Activated CD4-positive, alpha-beta T cell treated with anti-CD3 and anti-CD28 coated beads for 36 hours (primary cell): ENCODE measurements at regions not wholly inside any gene's neighbourhood (a gene's known extent, or its start where the extent isn't known, plus 50 kb on each side); places are given as distances from the start of the nearest gene placed in this dataset.

ENCODE experiments used
- ATAC-seq: fragments of 200-7000 bp; cut with Tn5 transposase; one replicate; pipeline ENCODE4 v1.10.0; 2021; ENCODE audit warnings: mild to moderate bottlenecking, moderate library complexity
- CTCF ChIA-PET: fragments of 350-600 bp; sonication (Branson Sonifier 250); formaldehyde crosslinking; loops from one replicate; lab custom pipeline; 2021; ENCODE audit warnings: antibody characterized with exemption; lab: Charles Lee
- POLR2A ChIA-PET: fragments of 350-600 bp; sonication (Branson Sonifier 250); formaldehyde crosslinking; loops from one replicate; lab custom pipeline; 2021; ENCODE audit warnings: antibody characterized with exemption, inconsistent platforms; lab: Charles Lee
- DNase-seq: peaks from one replicate; pipeline ENCODE4 v3.0.0-alpha.2; 2020
- H3K27ac Mint-ChIP-seq: one replicate; pipeline ENCODE4 v1.8.0; 2021; ENCODE audit warnings: mixed read lengths
- H3K27me3 Mint-ChIP-seq: one replicate; pipeline ENCODE4 v1.8.0; 2021; ENCODE audit warnings: mixed read lengths
- H3K36me3 Mint-ChIP-seq: one replicate; pipeline ENCODE4 v1.8.0; 2021; ENCODE audit warnings: low read depth, mixed read lengths
- H3K4me1 Mint-ChIP-seq: one replicate; pipeline ENCODE4 v1.8.0; 2021; ENCODE audit warnings: mixed read lengths
- H3K4me3 Mint-ChIP-seq: one replicate; pipeline ENCODE4 v1.8.0; 2021; ENCODE audit warnings: mild to moderate bottlenecking, moderate library complexity, mixed read lengths
- H3K9me3 Mint-ChIP-seq: one replicate; pipeline ENCODE4 v1.8.0; 2021; ENCODE audit warnings: low read depth, mixed read lengths
- intact Hi-C, 2 experiments: fragments of 100-400 bp; cut with DNase I in 1 of 2; cut with micrococcal nuclease in 1 of 2; formaldehyde crosslinking; loops; one replicate each; pipeline versions ENCODE4 v1.14.2 to v1.15.1; 2022 to 2024; cut with DNase I, micrococcal nuclease

GRCh38 chr2:187976986-187977333 lies 314.7 kb upstream of the GULP1 start:
- H3K36me3 Mint-ChIP-seq, result no peaks in the 10 kb centered on the region

GRCh38 chr2:187978356-187978755 lies 313.3 kb upstream of the GULP1 start:
- CTCF ChIA-PET, result no interaction called here
- ATAC-seq, result no peak

More at GRCh38 chr2:187976986-187977333, 314.7 kb upstream of the GULP1 start:
- no peak for ATAC-seq
- no peak for DNase-seq
- POLR2A ChIA-PET, result no interaction called here
- Mint-ChIP-seq H3K27me3 (no peaks in the 10 kb centered on the region), H3K4me1 (no peaks in the 10 kb centered on the region), H3K9me3 (no peaks in the 10 kb centered on the region), H3K27ac (no peak overlapping the region), H3K4me3 (no peak overlapping the region)
- intact Hi-C loops, result no loop called here
- CTCF ChIA-PET, result no interaction called here

GRCh38 chr2:187982668-187983067 lies 309.0 kb upstream of the GULP1 start:
- Mint-ChIP-seq H3K27ac (no peak overlapping the region), H3K36me3 (no peaks in the 10 kb centered on the region), H3K4me1 (no peaks in the 10 kb centered on the region), H3K9me3 (no peaks in the 10 kb centered on the region), H3K27me3 (no peaks in the 10 kb centered on the region), H3K4me3 (no peak overlapping the region)
- ChIA-PET CTCF (no interaction called here), POLR2A (no interaction called here)
- ATAC-seq (no peak), DNase-seq (no peak)
- intact Hi-C loops, result no loop called here

More at GRCh38 chr2:187978356-187978755, 313.3 kb upstream of the GULP1 start:
- Mint-ChIP-seq H3K27ac (no peak overlapping the region), H3K4me3 (no peak overlapping the region), H3K4me1 (no peaks in the 10 kb centered on the region), H3K9me3 (no peaks in the 10 kb centered on the region), H3K36me3 (no peaks in the 10 kb centered on the region), H3K27me3 (no peaks in the 10 kb centered on the region)
- no peak for DNase-seq
- POLR2A ChIA-PET, result no interaction called here
- intact Hi-C loops, result no loop called here

- Mint-ChIP-seq H3K27ac (no peak overlapping the region), H3K4me1 (peaks cover 17% of the 10 kb centered on the region), H3K9me3 (no peaks in the 10 kb centered on the region), H3K4me3 (no peak overlapping the region), H3K27me3 (no peaks in the 10 kb centered on the region), H3K36me3 (no peaks in the 10 kb centered on the region)
- POLR2A ChIA-PET, result no interaction called here
- DNase-seq, result no peak
- no peak for ATAC-seq
- CTCF ChIA-PET, result no interaction called here
- intact Hi-C loops, result no loop called here
These were observed 306.5 kb upstream of the GULP1 start for GRCh38 chr2:187985195-187985594.

- POLR2A ChIA-PET, result no interaction called here
- no peak overlapping the region for H3K4me3 Mint-ChIP-seq
- no peak for ATAC-seq
These were observed 305.8 kb upstream of the GULP1 start for GRCh38 chr2:187985923-187986322.

GRCh38 chr2:187986390-187987105 lies 305.1 kb upstream of the GULP1 start:
- Mint-ChIP-seq H3K4me3 (no peak overlapping the region), H3K36me3 (no peaks in the 10 kb centered on the region), H3K9me3 (no peaks in the 10 kb centered on the region), H3K27ac (no peak overlapping the region), H3K27me3 (no peaks in the 10 kb centered on the region), H3K4me1 (peaks cover 20% of the 10 kb centered on the region)
- intact Hi-C loops, result no loop called here
- DNase-seq, result no peak
- peak; percentile 49 for ATAC-seq
- ChIA-PET POLR2A (no interaction called here), CTCF (interaction anchor here (0.7 kb wide), 1 partner anchor 91 kb away, joined by 3 read pairs; no protein-coding TSS in a partner anchor)

More at GRCh38 chr2:187985923-187986322, 305.8 kb upstream of the GULP1 start:
- peaks cover 20% of the 10 kb centered on the region for H3K4me1 Mint-ChIP-seq
- no peaks in the 10 kb centered on the region for H3K36me3 Mint-ChIP-seq
- H3K27ac Mint-ChIP-seq, result no peak overlapping the region
- no peaks in the 10 kb centered on the region for H3K9me3 Mint-ChIP-seq
- H3K27me3 Mint-ChIP-seq, result no peaks in the 10 kb centered on the region
- CTCF ChIA-PET, result no interaction called here
- intact Hi-C loops, result no loop called here
- no peak for DNase-seq

GRCh38 chr2:187988348-187988747 lies 303.3 kb upstream of the GULP1 start:
- CTCF ChIA-PET, result no interaction called here
- no peaks in the 10 kb centered on the region for H3K9me3 Mint-ChIP-seq
- H3K4me3 Mint-ChIP-seq, result no peak overlapping the region
- POLR2A ChIA-PET, result no interaction called here
- no peaks in the 10 kb centered on the region for H3K36me3 Mint-ChIP-seq
- no peak for ATAC-seq
- H3K27ac Mint-ChIP-seq, result no peak overlapping the region
- DNase-seq, result no peak
- H3K4me1 Mint-ChIP-seq, result peaks cover 20% of the 10 kb centered on the region
- H3K27me3 Mint-ChIP-seq, result no peaks in the 10 kb centered on the region
- intact Hi-C loops, result no loop called here

- H3K4me3 Mint-ChIP-seq, result no peak overlapping the region
- no peak overlapping the region for H3K27ac Mint-ChIP-seq
- ATAC-seq (peak; percentile 68), DNase-seq (no peak)
- no peaks in the 10 kb centered on the region for H3K36me3 Mint-ChIP-seq
- no peaks in the 10 kb centered on the region for H3K27me3 Mint-ChIP-seq
- no peaks in the 10 kb centered on the region for H3K9me3 Mint-ChIP-seq
- ChIA-PET POLR2A (no interaction called here), CTCF (interaction anchor here (0.8 kb wide), 1 partner anchor 295 kb away, joined by 3 read pairs; no protein-coding TSS in a partner anchor)
- intact Hi-C loops, result no loop called here
- peaks cover 24% of the 10 kb centered on the region for H3K4me1 Mint-ChIP-seq
These were observed 301.6 kb upstream of the GULP1 start for GRCh38 chr2:187989925-187990623.

- ChIA-PET CTCF (no interaction called here), POLR2A (no interaction called here)
- no peaks in the 10 kb centered on the region for H3K9me3 Mint-ChIP-seq
- H3K27ac Mint-ChIP-seq, result no peak overlapping the region
- ATAC-seq (no peak), DNase-seq (no peak)
- peaks cover under 1% of the 10 kb centered on the region for H3K27me3 Mint-ChIP-seq
- H3K4me1 Mint-ChIP-seq, result peaks cover 24% of the 10 kb centered on the region
- intact Hi-C loops, result no loop called here
- no peaks in the 10 kb centered on the region for H3K36me3 Mint-ChIP-seq
- no peak overlapping the region for H3K4me3 Mint-ChIP-seq
These were observed 300.3 kb upstream of the GULP1 start for GRCh38 chr2:187991389-187991788.

- peak; percentile 14 for DNase-seq
- Mint-ChIP-seq H3K4me3 (no peak overlapping the region), H3K36me3 (no peaks in the 10 kb centered on the region), H3K4me1 (peaks cover 13% of the 10 kb centered on the region), H3K9me3 (no peaks in the 10 kb centered on the region), H3K27ac (no peak overlapping the region), H3K27me3 (peaks cover 4% of the 10 kb centered on the region)
- peak; percentile 36 for ATAC-seq
- ChIA-PET POLR2A (no interaction called here), CTCF (interaction anchor here (0.5 kb wide), 1 partner anchor 242 kb away, joined by 3 read pairs; no protein-coding TSS in a partner anchor)
- intact Hi-C loops, result no loop called here
These were observed 297.0 kb upstream of the GULP1 start for GRCh38 chr2:187994464-187995331.

GRCh38 chr2:187995556-187995955 lies 296.1 kb upstream of the GULP1 start:
- H3K36me3 Mint-ChIP-seq, result no peaks in the 10 kb centered on the region
- ATAC-seq (no peak), DNase-seq (no peak)
- peaks cover 4% of the 10 kb centered on the region for H3K27me3 Mint-ChIP-seq
- intact Hi-C loops, result no loop called here
- no peak overlapping the region for H3K27ac Mint-ChIP-seq
- H3K4me1 Mint-ChIP-seq, result peaks cover 4% of the 10 kb centered on the region
- ChIA-PET CTCF (no interaction called here), POLR2A (no interaction called here)
- no peaks in the 10 kb centered on the region for H3K9me3 Mint-ChIP-seq
- H3K4me3 Mint-ChIP-seq, result no peak overlapping the region
